GM12873 (cell line): ENCODE measurements at regions not wholly inside any gene's neighbourhood (a gene's known extent, or its start where the extent isn't known, plus 50 kb on each side); places are given as distances from the start of the nearest gene placed in this dataset.

Source experiments
- TF ChIP-seq, protein P1 (sequence below): IDR thresholded peaks from 2 replicates; pipeline ENCODE4 v1.5.1; 2012; ENCODE audit warnings: low read depth, mild to moderate bottlenecking, moderate library complexity, low read length, control low read depth; ENCODE audit not compliant: insufficient read depth; ENCODE audit errors: missing control alignments

DNA sequence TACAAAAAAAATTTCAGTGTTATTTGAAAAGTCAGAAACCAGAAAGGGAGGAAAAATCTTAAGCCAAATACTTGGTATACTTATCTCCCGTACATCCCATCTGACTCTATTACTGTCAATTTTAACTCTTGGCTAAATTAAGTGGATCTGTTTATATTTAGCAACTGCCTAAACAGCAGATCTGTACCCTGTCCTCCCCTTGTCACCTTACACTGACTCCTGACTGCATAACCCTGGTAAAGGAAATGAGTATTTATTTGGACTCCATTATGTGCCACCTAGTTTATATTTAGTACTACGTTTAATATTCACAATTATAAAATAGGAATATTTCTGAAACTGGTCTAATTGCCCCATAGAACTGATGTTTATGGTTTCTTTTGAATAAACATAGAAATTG is 730.2 kb upstream of the GJE1 start:
- TF ChIP-seq, protein P1, sequence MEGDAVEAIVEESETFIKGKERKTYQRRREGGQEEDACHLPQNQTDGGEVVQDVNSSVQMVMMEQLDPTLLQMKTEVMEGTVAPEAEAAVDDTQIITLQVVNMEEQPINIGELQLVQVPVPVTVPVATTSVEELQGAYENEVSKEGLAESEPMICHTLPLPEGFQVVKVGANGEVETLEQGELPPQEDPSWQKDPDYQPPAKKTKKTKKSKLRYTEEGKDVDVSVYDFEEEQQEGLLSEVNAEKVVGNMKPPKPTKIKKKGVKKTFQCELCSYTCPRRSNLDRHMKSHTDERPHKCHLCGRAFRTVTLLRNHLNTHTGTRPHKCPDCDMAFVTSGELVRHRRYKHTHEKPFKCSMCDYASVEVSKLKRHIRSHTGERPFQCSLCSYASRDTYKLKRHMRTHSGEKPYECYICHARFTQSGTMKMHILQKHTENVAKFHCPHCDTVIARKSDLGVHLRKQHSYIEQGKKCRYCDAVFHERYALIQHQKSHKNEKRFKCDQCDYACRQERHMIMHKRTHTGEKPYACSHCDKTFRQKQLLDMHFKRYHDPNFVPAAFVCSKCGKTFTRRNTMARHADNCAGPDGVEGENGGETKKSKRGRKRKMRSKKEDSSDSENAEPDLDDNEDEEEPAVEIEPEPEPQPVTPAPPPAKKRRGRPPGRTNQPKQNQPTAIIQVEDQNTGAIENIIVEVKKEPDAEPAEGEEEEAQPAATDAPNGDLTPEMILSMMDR, result no peak

DNA sequence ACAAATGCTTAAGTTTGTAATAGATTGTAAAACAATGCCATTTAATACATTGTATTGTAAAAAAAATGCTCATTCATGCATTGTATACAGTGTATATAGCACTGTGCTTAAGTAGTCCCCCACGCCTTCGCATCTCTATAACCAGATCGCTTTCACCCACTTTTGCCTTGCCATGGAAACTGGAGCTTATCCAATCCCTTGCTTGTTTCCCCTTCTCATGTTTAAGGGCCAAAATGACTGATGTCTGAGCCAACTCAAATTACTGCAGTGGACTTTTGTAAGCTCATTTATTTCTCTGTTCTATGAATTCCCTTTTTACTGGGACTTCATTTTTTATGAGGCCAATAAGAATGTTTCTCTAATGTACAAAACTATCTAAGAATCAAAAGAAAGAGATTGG is 730.9 kb upstream of the GJE1 start:
- TF ChIP-seq, protein P1, result no peak

DNA sequence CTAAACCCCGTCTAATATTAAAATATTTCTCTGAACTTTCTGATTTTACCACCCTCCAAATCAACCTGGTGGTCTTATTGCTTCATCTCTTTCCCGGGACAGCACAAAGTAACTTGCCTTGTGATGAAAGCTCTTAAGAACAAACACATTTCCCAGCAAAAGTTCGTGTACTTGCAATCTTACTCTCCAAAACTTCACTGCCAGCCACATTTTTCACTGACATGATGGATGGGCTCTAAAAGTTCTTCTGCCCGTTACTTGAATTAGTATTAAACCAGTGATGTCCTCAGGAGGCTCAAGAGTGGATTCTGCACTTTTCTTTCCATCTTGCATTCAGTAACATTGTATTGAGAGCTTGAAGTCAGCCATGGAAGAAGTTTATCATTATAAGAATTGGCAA is 731.6 kb upstream of the GJE1 start:
- TF ChIP-seq, protein P1, result no peak

DNA sequence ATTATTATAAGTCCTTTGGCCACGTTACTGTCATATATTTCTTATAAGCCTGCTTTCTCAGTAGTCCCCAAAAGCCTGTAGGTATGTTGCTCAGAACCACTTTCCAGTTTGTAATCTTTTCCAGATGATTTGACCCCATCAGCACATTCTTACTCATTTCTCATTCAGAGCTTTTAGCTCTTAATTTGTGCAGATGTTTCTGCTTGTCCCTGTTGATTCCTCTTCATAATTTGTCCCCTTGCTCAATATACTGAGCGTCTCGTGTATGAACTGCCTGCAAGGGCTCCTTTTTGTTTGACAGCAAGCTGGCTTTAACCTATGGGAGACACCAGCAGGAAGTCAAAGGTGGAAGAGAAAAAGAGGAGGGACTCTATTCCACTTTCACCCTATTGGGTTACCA is 733.8 kb upstream of the GJE1 start:
- TF ChIP-seq, protein P1, result no peak

DNA sequence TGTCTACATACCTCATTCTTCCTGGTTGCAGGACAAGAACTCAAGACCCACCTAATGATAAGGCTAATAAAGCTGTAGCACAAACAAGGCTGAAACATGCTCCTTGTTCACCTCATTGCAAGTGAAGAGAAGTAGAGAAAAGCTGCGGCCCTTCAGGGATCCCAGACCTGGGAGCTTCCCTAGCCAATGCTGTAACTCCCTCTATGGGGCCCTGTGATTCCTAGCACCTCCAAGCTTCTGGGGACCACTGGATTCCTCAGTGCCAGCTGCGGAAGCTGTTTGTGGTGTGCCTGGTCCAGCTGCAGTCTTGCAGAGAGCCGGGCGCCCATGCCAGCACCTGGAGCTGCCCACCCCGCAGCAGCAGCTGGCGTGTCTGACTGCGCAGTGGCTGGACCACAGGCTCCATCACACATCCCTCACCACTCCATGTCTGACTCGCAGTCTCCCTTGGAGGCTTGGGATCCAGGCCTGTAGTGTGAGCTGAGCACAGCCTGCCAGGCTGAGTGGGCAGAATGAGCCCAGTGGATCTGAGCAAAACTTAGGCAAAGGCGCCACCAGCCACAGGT is 737.2 kb upstream of the GJE1 start:
- TF ChIP-seq, protein P1, result no peak

DNA sequence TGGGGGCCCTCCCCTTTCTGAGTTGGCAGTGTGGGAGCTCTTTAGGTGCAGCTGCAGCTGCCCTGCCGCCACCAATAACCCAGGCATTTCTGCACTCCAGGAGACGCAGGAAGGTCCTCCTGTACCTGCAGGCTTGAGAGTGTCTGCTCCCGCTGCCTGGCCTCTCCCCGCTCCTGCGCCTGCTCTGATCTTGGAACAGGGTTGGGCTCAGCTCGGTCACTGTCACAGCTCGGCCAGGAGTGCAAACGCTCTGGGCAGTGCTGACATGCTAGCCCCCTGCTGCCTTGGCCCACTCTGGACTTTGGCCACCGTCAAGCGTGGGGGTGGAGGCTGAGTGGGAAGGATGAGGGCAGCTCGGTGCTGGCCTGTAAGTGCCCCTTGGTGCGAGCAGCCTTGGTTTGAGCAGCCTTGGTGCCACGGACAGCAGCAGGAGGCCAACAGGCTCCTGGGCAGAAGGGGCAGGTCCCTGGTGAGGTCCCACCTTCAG is 738.1 kb upstream of the GJE1 start:
- TF ChIP-seq, protein P1, result no peak

DNA sequence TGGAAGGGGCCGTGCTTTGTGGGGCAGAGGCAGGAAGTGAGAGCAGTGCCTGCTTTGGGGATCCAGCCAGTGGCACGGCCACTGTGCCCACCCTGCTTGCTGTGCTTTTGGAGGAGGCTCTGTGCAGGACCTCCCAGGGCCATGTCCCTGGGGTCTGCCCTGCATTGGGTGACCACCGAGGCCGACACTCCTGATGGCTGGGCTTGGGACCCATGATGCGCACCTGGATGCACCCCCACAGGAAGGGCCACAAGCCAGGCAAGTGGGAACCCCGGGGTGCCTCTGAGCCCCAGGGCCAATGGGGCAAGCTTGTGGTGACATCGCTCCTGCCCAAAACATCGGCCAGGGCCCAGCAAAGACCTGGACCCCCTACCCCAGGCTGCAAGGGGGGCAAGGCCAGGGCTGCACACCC is 738.6 kb upstream of the GJE1 start:
- TF ChIP-seq, protein P1, result no peak
